ENCODE measurements at regions not wholly inside any gene's neighbourhood (a gene's known extent, or its start where the extent isn't known, plus 50 kb on each side); places are given as distances from the start of the nearest gene placed in this dataset.

- DNase-seq: no peak
These were observed 399.2 kb downstream of the NLGN4X start for GRCh38 chrX:5829469-5829868.

GRCh38 chrX:5829060-5829459, 399.6 kb downstream of the NLGN4X start:
- DNase-seq: no peak

GRCh38 chrX:5823903-5824302, 404.8 kb downstream of the NLGN4X start:
- no peak for DNase-seq

GRCh38 chrX:5810636-5811035, 418.0 kb downstream of the NLGN4X start:
- no peak for DNase-seq

- DNase-seq: no peak
These were observed 421.5 kb downstream of the NLGN4X start for GRCh38 chrX:5807181-5807580.

GRCh38 chrX:5802391-5802790, 426.3 kb downstream of the NLGN4X start:
- DNase-seq: no peak

GRCh38 chrX:5791721-5792120, 436.9 kb downstream of the NLGN4X start:
- no peak for DNase-seq

- no peak for DNase-seq
These were observed 439.8 kb downstream of the NLGN4X start for GRCh38 chrX:5788910-5789309.

GRCh38 chrX:5780821-5781220, 447.8 kb downstream of the NLGN4X start:
- no peak for DNase-seq

GRCh38 chrX:5775846-5776430, 452.7 kb downstream of the NLGN4X start:
- no peak for DNase-seq

GRCh38 chrX:5774446-5774845, 454.2 kb downstream of the NLGN4X start:
- DNase-seq: no peak

GRCh38 chrX:5771441-5771840, 457.2 kb downstream of the NLGN4X start:
- DNase-seq: no peak

- DNase-seq: no peak
These were observed 472.1 kb downstream of the NLGN4X start for GRCh38 chrX:5756616-5757015.

GRCh38 chrX:5753291-5753690, 475.4 kb downstream of the NLGN4X start:
- no peak for DNase-seq

- no peak for DNase-seq
These were observed 475.8 kb downstream of the NLGN4X start for GRCh38 chrX:5752831-5753230.

- no peak for DNase-seq
These were observed 480.0 kb downstream of the NLGN4X start for GRCh38 chrX:5748586-5749150.

- DNase-seq: no peak
These were observed 482.4 kb downstream of the NLGN4X start for GRCh38 chrX:5746231-5746630.

- no peak for DNase-seq
These were observed 495.2 kb downstream of the NLGN4X start for GRCh38 chrX:5733501-5733900.

GRCh38 chrX:5730556-5730955, 498.1 kb downstream of the NLGN4X start:
- no peak for DNase-seq

GRCh38 chrX:5726224-5726623, 502.4 kb downstream of the NLGN4X start:
- no peak for DNase-seq

GRCh38 chrX:5724123-5724522, 504.5 kb downstream of the NLGN4X start:
- DNase-seq: no peak

- DNase-seq: no peak
These were observed 510.0 kb downstream of the NLGN4X start for GRCh38 chrX:5718651-5719050.

- DNase-seq: no peak
These were observed 512.0 kb downstream of the NLGN4X start for GRCh38 chrX:5716666-5717065.

- no peak for DNase-seq
These were observed 520.4 kb downstream of the NLGN4X start for GRCh38 chrX:5708251-5708650.

GRCh38 chrX:5702890-5703289, 525.8 kb downstream of the NLGN4X start:
- no peak for DNase-seq
